ENCODE measurements at regions not wholly inside any gene's neighbourhood (a gene's known extent, or its start where the extent isn't known, plus 50 kb on each side); places are given as distances from the start of the nearest gene placed in this dataset.

GRCh38 chr2:11990576-11990975, 244.1 kb downstream of the LPIN1 start:
- TF ChIP-seq CTCF (IDR thresholded peaks at IDR 0.05; ENCODE audit: borderline replicate concordance, extremely low read depth, low read length, poor library complexity, severe bottlenecking) (no peak), EZH2 (IDR thresholded peaks at IDR 0.05; ENCODE audit: borderline replicate concordance, low read depth, low read length, severe bottlenecking) (no peak)
